ENCODE measurements at regions not wholly inside any gene's neighbourhood (a gene's known extent, or its start where the extent isn't known, plus 50 kb on each side); places are given as distances from the start of the nearest gene placed in this dataset.

DNA sequence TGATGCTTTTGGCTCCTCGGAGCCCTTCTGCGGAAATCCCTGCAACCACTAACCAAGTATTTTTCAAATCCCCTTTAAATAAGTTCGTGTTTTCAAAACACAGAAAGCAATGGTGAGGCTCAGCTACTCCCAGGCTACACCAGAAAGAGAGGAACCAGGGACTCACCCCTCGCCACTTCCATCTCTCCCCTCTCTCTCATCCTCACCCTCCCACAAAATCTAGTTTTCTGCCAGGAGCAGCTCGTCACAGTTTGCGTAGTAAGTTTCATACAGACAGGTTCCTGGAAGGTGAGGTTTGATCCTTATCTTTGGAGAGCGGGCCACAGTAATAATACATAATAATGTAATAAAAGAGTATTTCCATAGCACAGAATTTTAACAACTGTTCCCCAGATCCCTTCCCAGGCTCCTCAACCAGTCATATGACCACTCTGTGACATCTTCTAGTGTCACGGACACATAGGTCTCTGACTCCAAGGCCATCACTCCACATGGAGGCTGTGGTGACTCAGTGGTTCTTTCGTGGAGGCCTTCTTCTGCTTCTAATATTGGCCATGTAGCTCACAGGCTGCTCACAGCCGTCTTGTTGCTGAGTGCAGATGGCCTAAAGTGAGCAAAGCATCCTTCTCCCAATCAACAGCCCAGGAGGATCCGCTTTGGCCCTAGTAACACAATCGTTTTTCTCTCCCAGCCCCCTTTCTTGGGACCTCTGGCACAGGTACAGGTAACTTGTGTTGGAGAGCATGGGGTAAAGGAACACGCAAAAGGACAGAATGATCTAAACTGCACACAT is 295.7 kb downstream of the CDC5L start:
- H3K79me2 ChIP-seq = no peaks in the 10 kb centered on the region
- no peaks in the 10 kb centered on the region for H3K36me3 ChIP-seq (ENCODE audit: control insufficient read depth, insufficient read depth, low read length)
- TF ChIP-seq, protein P1, sequence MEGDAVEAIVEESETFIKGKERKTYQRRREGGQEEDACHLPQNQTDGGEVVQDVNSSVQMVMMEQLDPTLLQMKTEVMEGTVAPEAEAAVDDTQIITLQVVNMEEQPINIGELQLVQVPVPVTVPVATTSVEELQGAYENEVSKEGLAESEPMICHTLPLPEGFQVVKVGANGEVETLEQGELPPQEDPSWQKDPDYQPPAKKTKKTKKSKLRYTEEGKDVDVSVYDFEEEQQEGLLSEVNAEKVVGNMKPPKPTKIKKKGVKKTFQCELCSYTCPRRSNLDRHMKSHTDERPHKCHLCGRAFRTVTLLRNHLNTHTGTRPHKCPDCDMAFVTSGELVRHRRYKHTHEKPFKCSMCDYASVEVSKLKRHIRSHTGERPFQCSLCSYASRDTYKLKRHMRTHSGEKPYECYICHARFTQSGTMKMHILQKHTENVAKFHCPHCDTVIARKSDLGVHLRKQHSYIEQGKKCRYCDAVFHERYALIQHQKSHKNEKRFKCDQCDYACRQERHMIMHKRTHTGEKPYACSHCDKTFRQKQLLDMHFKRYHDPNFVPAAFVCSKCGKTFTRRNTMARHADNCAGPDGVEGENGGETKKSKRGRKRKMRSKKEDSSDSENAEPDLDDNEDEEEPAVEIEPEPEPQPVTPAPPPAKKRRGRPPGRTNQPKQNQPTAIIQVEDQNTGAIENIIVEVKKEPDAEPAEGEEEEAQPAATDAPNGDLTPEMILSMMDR (IDR thresholded peaks at IDR 0.05) = no peak

DNA sequence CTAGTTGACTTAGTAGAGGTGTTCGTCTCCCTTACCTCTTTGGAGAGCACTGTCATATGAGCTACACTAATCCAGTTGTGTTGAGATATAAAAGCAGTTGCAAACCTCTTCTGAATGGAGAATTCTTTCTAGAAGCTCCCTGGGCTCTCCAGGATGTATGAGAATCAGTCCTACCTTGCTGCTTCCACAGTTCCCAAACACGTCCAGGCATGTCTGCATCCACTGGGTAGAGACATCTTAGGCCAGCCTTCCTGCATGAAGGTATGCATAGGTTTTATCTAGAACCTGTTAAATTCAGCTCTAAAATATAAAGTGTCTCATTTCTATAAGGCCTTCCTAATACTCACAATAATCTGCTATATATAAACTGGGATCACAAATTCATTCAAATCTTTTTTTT is 297.7 kb downstream of the CDC5L start:
- no peak overlapping the region for H3K4me3 ChIP-seq (ENCODE audit: low read depth, low read length)
- H3K79me2 ChIP-seq = no peaks in the 10 kb centered on the region
- no peaks in the 10 kb centered on the region for H3K4me1 ChIP-seq
- no peaks in the 10 kb centered on the region for H3K9me3 ChIP-seq (ENCODE audit: control insufficient read depth, low read length)
- H3K4me2 ChIP-seq (ENCODE audit: low read length) = no peak overlapping the region
- TF ChIP-seq, protein P1 (IDR thresholded peaks at IDR 0.05) = no peak
- no peak overlapping the region for H2AFZ ChIP-seq
- H3K36me3 ChIP-seq (ENCODE audit: control insufficient read depth, insufficient read depth, low read length) = no peaks in the 10 kb centered on the region
- no peak overlapping the region for H3K9ac ChIP-seq
- H3K27me3 ChIP-seq (ENCODE audit: control insufficient read depth, insufficient read depth, low read length) = no peaks in the 10 kb centered on the region
- no peak overlapping the region for H3K27ac ChIP-seq

More for the DNA sequence above, 295.7 kb downstream of the CDC5L start:
- H3K27ac ChIP-seq = no peak overlapping the region
- no peak overlapping the region for H3K4me3 ChIP-seq (ENCODE audit: low read depth, low read length)
- H2AFZ ChIP-seq = no peak overlapping the region
- H3K9me3 ChIP-seq (ENCODE audit: control insufficient read depth, low read length) = no peaks in the 10 kb centered on the region
- H3K4me2 ChIP-seq (ENCODE audit: low read length) = no peak overlapping the region
- H3K27me3 ChIP-seq (ENCODE audit: control insufficient read depth, insufficient read depth, low read length) = no peaks in the 10 kb centered on the region
- H3K9ac ChIP-seq = no peak overlapping the region
- H3K4me1 ChIP-seq = no peaks in the 10 kb centered on the region

GRCh38 chr6:44696099-44696498 is 308.6 kb downstream of the CDC5L start:
- H3K4me1 ChIP-seq = no peaks in the 10 kb centered on the region
- no peak overlapping the region for H3K9ac ChIP-seq
- H3K9me3 ChIP-seq (ENCODE audit: control insufficient read depth, low read length) = no peaks in the 10 kb centered on the region
- TF ChIP-seq, protein P1 (IDR thresholded peaks at IDR 0.05) = no peak
- H3K36me3 ChIP-seq (ENCODE audit: control insufficient read depth, insufficient read depth, low read length) = no peaks in the 10 kb centered on the region
- H3K27me3 ChIP-seq (ENCODE audit: control insufficient read depth, insufficient read depth, low read length) = no peaks in the 10 kb centered on the region
- H3K4me3 ChIP-seq (ENCODE audit: low read depth, low read length) = no peak overlapping the region
- H3K79me2 ChIP-seq = no peaks in the 10 kb centered on the region
- no peak overlapping the region for H2AFZ ChIP-seq
- no peak overlapping the region for H3K4me2 ChIP-seq (ENCODE audit: low read length)
- no peak overlapping the region for H3K27ac ChIP-seq

DNA sequence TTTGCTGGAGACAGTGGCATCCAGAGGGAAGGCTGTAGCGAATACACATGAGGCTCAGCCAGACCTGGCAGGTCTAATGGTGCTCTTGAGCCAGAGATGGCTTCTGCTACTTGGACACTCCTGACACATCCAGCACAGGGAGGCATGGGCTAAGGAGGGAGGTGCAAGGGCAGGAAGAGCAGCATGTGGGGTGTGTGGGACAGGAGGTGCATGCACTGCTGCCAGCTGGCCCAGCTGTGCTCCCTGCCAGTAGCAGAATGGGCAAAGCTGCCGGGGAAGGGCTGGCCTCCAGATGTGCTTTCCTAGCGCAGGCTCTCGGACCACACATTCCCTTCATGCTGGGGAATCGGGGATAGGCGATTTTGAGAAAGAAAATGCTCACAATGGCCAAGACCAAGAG is 309.2 kb downstream of the CDC5L start:
- H3K4me1 ChIP-seq = no peaks in the 10 kb centered on the region
- H3K4me2 ChIP-seq (ENCODE audit: low read length) = no peak overlapping the region
- no peaks in the 10 kb centered on the region for H3K27me3 ChIP-seq (ENCODE audit: control insufficient read depth, insufficient read depth, low read length)
- TF ChIP-seq, protein P1 (IDR thresholded peaks at IDR 0.05) = no peak
- no peak overlapping the region for H2AFZ ChIP-seq
- no peak overlapping the region for H3K4me3 ChIP-seq (ENCODE audit: low read depth, low read length)
- H3K9me3 ChIP-seq (ENCODE audit: control insufficient read depth, low read length) = no peaks in the 10 kb centered on the region
- no peak overlapping the region for H3K9ac ChIP-seq
- H3K79me2 ChIP-seq = no peaks in the 10 kb centered on the region
- H3K36me3 ChIP-seq (ENCODE audit: control insufficient read depth, insufficient read depth, low read length) = no peaks in the 10 kb centered on the region
- H3K27ac ChIP-seq = no peak overlapping the region

DNA sequence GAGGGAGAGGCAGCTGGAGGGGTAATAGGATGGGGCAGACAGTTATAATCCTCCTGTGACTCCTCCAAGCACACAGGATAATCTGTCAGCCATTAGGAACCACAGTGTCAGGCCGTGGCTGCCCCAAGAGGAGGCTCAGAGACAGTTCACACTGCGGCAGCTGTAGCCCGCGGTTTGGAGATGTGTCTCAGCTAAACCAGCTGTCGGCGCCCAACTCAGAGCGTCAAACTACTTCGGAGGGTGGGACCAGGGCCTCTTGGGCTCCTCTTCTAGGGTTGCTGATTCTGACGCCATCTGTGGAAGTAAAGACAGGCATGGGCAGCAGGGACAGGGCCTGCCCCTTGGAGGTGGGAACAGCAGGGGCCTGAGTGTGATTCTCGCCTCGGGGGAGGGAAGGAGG is 309.8 kb downstream of the CDC5L start:
- Histone ChIP-seq H3K27me3 (ENCODE audit: control insufficient read depth, insufficient read depth, low read length) (no peaks in the 10 kb centered on the region), H3K27ac (no peak overlapping the region), H3K4me3 (ENCODE audit: low read depth, low read length) (no peak overlapping the region), H3K4me2 (ENCODE audit: low read length) (no peak overlapping the region), H3K9ac (no peak overlapping the region), H2AFZ (no peak overlapping the region), H3K4me1 (no peaks in the 10 kb centered on the region), H3K9me3 (ENCODE audit: control insufficient read depth, low read length) (no peaks in the 10 kb centered on the region), H3K79me2 (no peaks in the 10 kb centered on the region), H3K36me3 (ENCODE audit: control insufficient read depth, insufficient read depth, low read length) (no peaks in the 10 kb centered on the region)
- TF ChIP-seq, protein P1 (IDR thresholded peaks at IDR 0.05) = no peak
